22Rv1 (cell line): ENCODE measurements at regions not wholly inside any gene's neighbourhood (a gene's known extent, or its start where the extent isn't known, plus 50 kb on each side); places are given as distances from the start of the nearest gene placed in this dataset.

Source experiments
- CTCF ChIP-seq: fragments of 450-650 bp; IDR thresholded peaks from 2 replicates; pipeline ENCODE4 v1.5.1; 2017; ENCODE audit warnings: mild to moderate bottlenecking
- ZFX ChIP-seq: fragments of 450-650 bp; IDR thresholded peaks from 2 replicates; pipeline ENCODE4 v1.6.1; 2017; ENCODE audit warnings: antibody characterized with exemption, borderline replicate concordance

- TF ChIP-seq CTCF: no peak
- no peak for TF ChIP-seq ZFX
These were observed 61.5 kb upstream of the ZNF354A start for GRCh38 chr5:178791976-178792375.
